ENCODE measurements at regions not wholly inside any gene's neighbourhood (a gene's known extent, or its start where the extent isn't known, plus 50 kb on each side); places are given as distances from the start of the nearest gene placed in this dataset.

GRCh38 chr3:103729547-103729946 is 1294.7 kb downstream of the ZPLD1 start:
- no peak for TF ChIP-seq POLR2A (IDR thresholded peaks at IDR 0.05)
- TF ChIP-seq CTCF (IDR thresholded peaks at IDR 0.05): no peak
- Histone ChIP-seq H3K4me1 (no peaks in the 10 kb centered on the region), H3K36me3 (no peaks in the 10 kb centered on the region), H3K4me3 (no peak overlapping the region), H3K27me3 (no peaks in the 10 kb centered on the region), H3K9me3 (peaks cover 0 to 3% (median 0%) of the 10 kb centered on the region in 12 donors), H3K27ac (no peak overlapping the region)
- intact Hi-C loops (cut with DNase I): no loop called here
- 61 to 69% (median 65%) methylated on average over 3 of the region's 3 CpGs for WGBS, 4 donors
- ATAC-seq (no peak), DNase-seq (no peak)

DNA sequence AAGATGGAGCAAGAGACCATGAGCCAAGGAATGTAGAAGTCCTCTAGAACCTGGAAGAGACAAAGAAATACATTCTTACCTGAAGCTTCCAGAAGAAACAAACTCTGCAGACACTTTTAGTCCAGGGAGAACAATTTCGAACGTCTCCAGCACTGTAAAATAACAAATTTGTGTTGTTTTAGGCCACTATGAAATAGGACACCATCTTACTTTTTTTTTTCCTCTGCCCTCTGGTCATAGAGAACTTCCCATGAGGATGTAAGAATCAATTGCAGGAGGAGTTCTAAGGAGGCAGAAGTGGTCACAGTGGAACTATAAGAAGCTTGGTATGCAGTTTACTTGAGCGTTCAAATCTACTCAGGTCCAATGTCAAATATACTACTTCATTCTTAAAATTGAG is 1295.9 kb downstream of the ZPLD1 start:
- intact Hi-C loops (cut with DNase I): no loop called here
- Histone ChIP-seq H3K4me3 (no peak overlapping the region), H3K36me3 (no peaks in the 10 kb centered on the region), H3K9me3 (peaks cover 0 to 2% (median 0%) of the 10 kb centered on the region in 12 donors), H3K27ac (no peak overlapping the region), H3K4me1 (no peaks in the 10 kb centered on the region), H3K27me3 (no peaks in the 10 kb centered on the region)
- ATAC-seq (no peak), DNase-seq (no peak)
- WGBS, 4 donors: 78 to 86% (median 83%) methylated on average over 3 of the region's 3 CpGs
- no peak for TF ChIP-seq POLR2A (IDR thresholded peaks at IDR 0.05)
- TF ChIP-seq CTCF (IDR thresholded peaks at IDR 0.05): no peak

- H3K27ac ChIP-seq: no peak overlapping the region
- no peak for TF ChIP-seq CTCF (IDR thresholded peaks at IDR 0.05)
- TF ChIP-seq POLR2A (IDR thresholded peaks at IDR 0.05): no peak
- no peaks in the 10 kb centered on the region for H3K36me3 ChIP-seq
- peaks cover 0 to 6% (median 0%) of the 10 kb centered on the region in 12 donors for H3K9me3 ChIP-seq
- H3K27me3 ChIP-seq: no peaks in the 10 kb centered on the region
- H3K4me1 ChIP-seq: no peaks in the 10 kb centered on the region
- intact Hi-C loops (cut with DNase I): no loop called here
- DNase-seq (no peak), ATAC-seq (no peak)
- no peak overlapping the region for H3K4me3 ChIP-seq
These were observed 1318.2 kb downstream of the ZPLD1 start for GRCh38 chr3:103752986-103753385.

DNA sequence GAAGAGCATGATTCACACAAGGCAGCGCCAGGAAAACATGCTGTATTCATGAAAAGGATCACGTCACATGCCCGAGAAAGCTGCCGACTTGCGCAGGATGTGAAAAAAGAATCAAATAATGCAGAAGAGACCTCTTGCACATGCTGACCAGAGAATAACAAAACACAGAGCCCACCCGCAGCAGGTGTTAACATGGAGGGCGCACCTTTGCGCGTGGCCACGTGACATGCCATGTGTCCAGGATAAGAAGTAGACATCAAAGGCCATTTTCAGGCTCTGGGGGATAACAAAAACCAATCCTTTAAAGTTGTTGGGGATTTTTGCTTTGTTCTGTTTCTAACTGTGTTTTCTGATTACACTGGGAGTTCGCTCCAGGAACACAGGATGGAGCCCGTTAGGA is 1332.8 kb downstream of the ZPLD1 start:
- no peaks in the 10 kb centered on the region for H3K4me1 ChIP-seq
- intact Hi-C loops (cut with DNase I): no loop called here

More for the DNA sequence above, 1332.8 kb downstream of the ZPLD1 start:
- Histone ChIP-seq H3K27ac (no peak overlapping the region), H3K9me3 (peaks cover 0 to 18% (median 7%) of the 10 kb centered on the region in 12 donors), H3K36me3 (no peaks in the 10 kb centered on the region), H3K27me3 (no peaks in the 10 kb centered on the region), H3K4me3 (no peak overlapping the region)
- WGBS, 4 donors: 86 to 91% (median 88%) methylated on average over 12 of the region's 12 CpGs
- TF ChIP-seq CTCF (IDR thresholded peaks at IDR 0.05): no peak
- no peak for TF ChIP-seq POLR2A (IDR thresholded peaks at IDR 0.05)
- no peak for DNase-seq
- ATAC-seq: no peak
